Cardiac septum (tissue), 1 donor: ENCODE measurements at regions not wholly inside any gene's neighbourhood (a gene's known extent, or its start where the extent isn't known, plus 50 kb on each side); places are given as distances from the start of the nearest gene placed in this dataset.

Source experiments
- DNase-seq: peaks from one replicate; pipeline ENCODE4 v3.0.0-alpha.2; 2020; ENCODE audit warnings: low spot score
- intact Hi-C: fragments of 100-400 bp; cut with DNase I; formaldehyde crosslinking; loops from one replicate; pipeline ENCODE4 v1.14.0; 2022
- donor health status: DM: no; HTN: no; CAD: no.

- DNase-seq = no peak
- intact Hi-C loops = loop anchor here (5.0 to 10.0 kb wide), 2 partner anchors 299 to 1243 kb away; partner anchors contain the start of gene RGMB
Measured at GRCh38 chr5:97531549-97531948, 348.5 kb upstream of the RIOK2 start.

- intact Hi-C loops = loop anchor here (5.0 to 10.0 kb wide), 2 partner anchors 302 to 1241 kb away; partner anchors contain the start of gene RGMB
Measured at GRCh38 chr5:97534166-97534565, 351.1 kb upstream of the RIOK2 start.

GRCh38 chr5:97536683-97537082, 353.6 kb upstream of the RIOK2 start:
- intact Hi-C loops = loop anchor here (10.0 kb wide), 1 partner anchor 1238 kb away; the partner anchor contains the start of gene RGMB

More at GRCh38 chr5:97534166-97534565, 351.1 kb upstream of the RIOK2 start:
- no peak for DNase-seq

GRCh38 chr5:97538912-97539311, 355.9 kb upstream of the RIOK2 start:
- intact Hi-C loops = loop anchor here (10.0 kb wide), 1 partner anchor 1236 kb away; the partner anchor contains the start of gene RGMB
- DNase-seq = no peak

More at GRCh38 chr5:97536683-97537082, 353.6 kb upstream of the RIOK2 start:
- no peak for DNase-seq

- no peak for DNase-seq
- intact Hi-C loops = loop anchor here (10.0 kb wide), 1 partner anchor 83 kb away; no protein-coding TSS in a partner anchor
Measured at GRCh38 chr5:97541864-97542263, 358.8 kb upstream of the RIOK2 start.

- DNase-seq = no peak
- intact Hi-C loops = loop anchor here (10.0 kb wide), 1 partner anchor 82 kb away; no protein-coding TSS in a partner anchor
Measured at GRCh38 chr5:97542469-97542868, 359.4 kb upstream of the RIOK2 start.

- intact Hi-C loops = loop anchor here (10.0 kb wide), 1 partner anchor 82 kb away; no protein-coding TSS in a partner anchor
- no peak for DNase-seq
Measured at GRCh38 chr5:97543166-97543565, 360.1 kb upstream of the RIOK2 start.

- intact Hi-C loops = loop anchor here (10.0 kb wide), 1 partner anchor 81 kb away; no protein-coding TSS in a partner anchor
- no peak for DNase-seq
Measured at GRCh38 chr5:97544240-97544639, 361.2 kb upstream of the RIOK2 start.

GRCh38 chr5:97544678-97545077, 361.6 kb upstream of the RIOK2 start:
- DNase-seq = no peak
- intact Hi-C loops = loop anchor here (10.0 kb wide), 1 partner anchor 80 kb away; no protein-coding TSS in a partner anchor

GRCh38 chr5:97545446-97545845, 362.4 kb upstream of the RIOK2 start:
- intact Hi-C loops = loop anchor here (10.0 kb wide), 1 partner anchor 79 kb away; no protein-coding TSS in a partner anchor
- no peak for DNase-seq

- DNase-seq = no peak
- intact Hi-C loops = loop anchor here (10.0 kb wide), 1 partner anchor 79 kb away; no protein-coding TSS in a partner anchor
Measured at GRCh38 chr5:97545886-97546535, 363.0 kb upstream of the RIOK2 start.

GRCh38 chr5:97547430-97547829, 364.4 kb upstream of the RIOK2 start:
- DNase-seq = no peak
- intact Hi-C loops = loop anchor here (10.0 kb wide), 1 partner anchor 77 kb away; no protein-coding TSS in a partner anchor

- DNase-seq = no peak
- intact Hi-C loops = loop anchor here (10.0 kb wide), 1 partner anchor 77 kb away; no protein-coding TSS in a partner anchor
Measured at GRCh38 chr5:97547999-97548738, 365.1 kb upstream of the RIOK2 start.

GRCh38 chr5:97548739-97549080, 365.7 kb upstream of the RIOK2 start:
- intact Hi-C loops = loop anchor here (10.0 kb wide), 1 partner anchor 76 kb away; no protein-coding TSS in a partner anchor

GRCh38 chr5:97549496-97549895, 366.4 kb upstream of the RIOK2 start:
- DNase-seq = no peak
- intact Hi-C loops = loop anchor here (10.0 kb wide), 1 partner anchor 75 kb away; no protein-coding TSS in a partner anchor

More at GRCh38 chr5:97548739-97549080, 365.7 kb upstream of the RIOK2 start:
- DNase-seq = no peak

- DNase-seq = no peak
- intact Hi-C loops = no loop called here
Measured at GRCh38 chr5:97550164-97550563, 367.1 kb upstream of the RIOK2 start.

GRCh38 chr5:97550818-97551217, 367.8 kb upstream of the RIOK2 start:
- intact Hi-C loops = no loop called here
- DNase-seq = no peak

- DNase-seq = no peak
- intact Hi-C loops = no loop called here
Measured at GRCh38 chr5:97553604-97554452, 370.8 kb upstream of the RIOK2 start.

GRCh38 chr5:97554977-97555643, 372.1 kb upstream of the RIOK2 start:
- no peak for DNase-seq
- intact Hi-C loops = no loop called here
